B cell (primary cell): ENCODE measurements at regions not wholly inside any gene's neighbourhood (a gene's known extent, or its start where the extent isn't known, plus 50 kb on each side); places are given as distances from the start of the nearest gene placed in this dataset.

Source experiments
- EZH2 ChIP-seq: IDR thresholded peaks from 2 replicates; pipeline ENCODE4 v1.6.1; 2012; ENCODE audit warnings: borderline replicate concordance, low read depth, mild to moderate bottlenecking, moderate library complexity, low read length; ENCODE audit not compliant: insufficient read depth, poor library complexity, severe bottlenecking
- TF ChIP-seq, protein P1 (sequence below): fragments of 200-600 bp; IDR thresholded peaks from one replicate; pipeline ENCODE4 v1.8.0; 2022; ENCODE audit warnings: antibody characterized with exemption, mild to moderate bottlenecking

DNA sequence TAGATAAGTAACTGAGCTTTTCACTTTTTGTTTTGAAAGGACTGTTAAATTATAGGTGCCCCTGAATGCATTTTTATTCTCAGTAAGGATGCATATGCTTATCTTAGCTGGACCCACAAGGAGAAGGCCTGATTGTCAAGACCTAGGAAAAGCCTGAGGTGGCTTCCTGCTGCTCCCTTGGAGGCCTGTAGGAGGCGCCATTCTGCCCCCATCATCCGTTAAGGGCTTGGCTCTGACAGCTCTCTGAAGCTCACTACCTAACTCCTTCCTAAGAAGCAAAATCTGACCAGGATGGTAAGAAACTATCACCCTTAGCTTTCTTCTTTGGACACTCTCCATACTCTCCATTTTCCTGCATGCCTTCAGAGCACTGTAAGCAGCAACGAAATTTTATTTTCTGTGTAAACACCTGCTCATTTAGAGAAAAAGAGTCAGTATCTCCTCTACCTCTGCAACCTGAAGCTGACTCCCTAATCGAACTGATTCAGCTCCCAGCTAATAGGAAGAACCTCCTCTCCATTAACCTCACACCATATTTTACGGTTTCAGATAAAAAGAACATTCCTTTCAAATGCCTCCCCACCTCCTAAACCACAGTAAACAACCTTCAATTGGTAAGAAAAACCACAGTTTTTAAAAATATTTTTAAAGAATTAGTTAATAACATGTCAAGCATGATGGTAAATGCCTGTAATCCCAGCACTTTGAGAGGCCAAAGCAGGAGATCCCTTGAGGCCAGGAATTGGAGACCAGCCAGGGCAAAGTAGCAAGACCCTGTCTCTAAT, 73.4 kb upstream of the EDNRA start:
- TF ChIP-seq, protein P1, sequence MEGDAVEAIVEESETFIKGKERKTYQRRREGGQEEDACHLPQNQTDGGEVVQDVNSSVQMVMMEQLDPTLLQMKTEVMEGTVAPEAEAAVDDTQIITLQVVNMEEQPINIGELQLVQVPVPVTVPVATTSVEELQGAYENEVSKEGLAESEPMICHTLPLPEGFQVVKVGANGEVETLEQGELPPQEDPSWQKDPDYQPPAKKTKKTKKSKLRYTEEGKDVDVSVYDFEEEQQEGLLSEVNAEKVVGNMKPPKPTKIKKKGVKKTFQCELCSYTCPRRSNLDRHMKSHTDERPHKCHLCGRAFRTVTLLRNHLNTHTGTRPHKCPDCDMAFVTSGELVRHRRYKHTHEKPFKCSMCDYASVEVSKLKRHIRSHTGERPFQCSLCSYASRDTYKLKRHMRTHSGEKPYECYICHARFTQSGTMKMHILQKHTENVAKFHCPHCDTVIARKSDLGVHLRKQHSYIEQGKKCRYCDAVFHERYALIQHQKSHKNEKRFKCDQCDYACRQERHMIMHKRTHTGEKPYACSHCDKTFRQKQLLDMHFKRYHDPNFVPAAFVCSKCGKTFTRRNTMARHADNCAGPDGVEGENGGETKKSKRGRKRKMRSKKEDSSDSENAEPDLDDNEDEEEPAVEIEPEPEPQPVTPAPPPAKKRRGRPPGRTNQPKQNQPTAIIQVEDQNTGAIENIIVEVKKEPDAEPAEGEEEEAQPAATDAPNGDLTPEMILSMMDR: no peak
- no peak for TF ChIP-seq EZH2
